Activated CD4-positive, alpha-beta T cell treated with anti-CD3 and anti-CD28 coated beads, Interleukin-2, amount 50 U/mL, for 16 hours (primary cell): ENCODE measurements at regions not wholly inside any gene's neighbourhood (a gene's known extent, or its start where the extent isn't known, plus 50 kb on each side); places are given as distances from the start of the nearest gene placed in this dataset.
A peak's percentile ranks its signal among the peaks of the same experiment; 100 is the strongest.

Source experiments
- DNase-seq: peaks from one replicate; pipeline ENCODE4 v3.0.0-alpha.2; 2020

DNA sequence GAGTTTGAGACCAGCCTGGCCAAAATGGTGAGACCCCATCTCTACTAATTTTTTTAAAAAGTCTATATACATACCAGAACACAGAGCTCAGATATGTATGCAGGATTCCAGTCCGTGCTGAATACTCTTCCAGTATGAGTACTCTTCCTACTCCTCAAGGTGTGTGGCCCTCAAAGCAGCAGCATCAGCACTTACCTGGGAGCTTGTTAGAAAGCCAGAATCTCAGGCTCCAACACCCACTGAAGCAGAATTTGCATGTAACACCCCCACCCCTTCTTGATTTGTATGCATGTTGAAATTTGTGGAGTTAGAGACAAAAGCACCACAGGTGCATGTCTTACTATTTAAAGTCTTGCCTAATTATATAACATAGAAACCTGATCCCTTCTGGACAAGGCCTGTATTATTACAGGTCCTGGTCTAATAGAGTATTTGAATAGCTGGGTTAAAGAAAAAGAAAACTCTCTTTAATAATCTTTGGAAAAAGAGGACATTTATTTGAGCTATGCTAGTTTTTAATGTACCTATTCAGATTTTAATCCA, 50.3 kb upstream of the NFE2L2 start:
- DNase-seq, result no peak

DNA sequence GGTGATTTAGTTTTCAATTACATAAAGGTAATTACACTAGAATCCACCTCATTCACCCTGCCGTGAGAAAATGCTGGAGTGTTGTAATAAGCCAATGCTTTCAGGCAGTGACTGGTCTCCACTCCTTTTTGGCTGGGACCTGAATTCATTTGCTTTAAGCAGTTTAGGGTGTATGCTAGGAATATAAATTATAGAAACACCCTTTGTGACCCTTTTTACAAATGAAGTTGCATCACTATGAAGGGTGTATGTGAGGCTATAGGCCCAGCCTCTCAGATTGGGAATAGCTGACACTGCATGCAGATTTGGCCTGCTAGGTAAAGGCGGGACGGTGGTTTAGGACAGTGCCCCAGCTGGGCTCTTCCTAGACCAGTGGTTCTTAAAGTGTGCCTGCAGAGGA, 50.8 kb upstream of the NFE2L2 start:
- no peak for DNase-seq

DNA sequence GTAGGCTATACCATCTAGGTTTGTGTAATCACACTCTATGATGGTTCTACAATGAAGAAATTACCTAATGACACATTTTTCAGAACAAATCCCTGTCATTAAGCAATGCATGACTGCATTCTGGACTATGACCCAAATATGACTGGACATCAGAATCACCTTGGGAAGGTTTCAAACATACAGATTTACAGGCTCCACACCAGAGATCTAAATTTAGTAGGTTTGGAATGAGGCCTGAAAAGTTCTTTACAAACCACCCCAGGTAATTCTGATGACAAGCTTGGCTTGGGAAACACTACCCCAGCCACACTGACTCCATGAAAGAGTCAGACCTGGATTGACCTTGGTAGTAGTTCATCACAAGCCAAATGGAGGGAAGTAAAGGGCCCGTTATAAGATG, 52.2 kb upstream of the NFE2L2 start:
- DNase-seq, result no peak

- no peak for DNase-seq
Observed at GRCh38 chr2:177317443-177317842, 52.9 kb upstream of the NFE2L2 start.

- DNase-seq, result no peak
Observed at GRCh38 chr2:177317857-177318256, 53.3 kb upstream of the NFE2L2 start.

DNA sequence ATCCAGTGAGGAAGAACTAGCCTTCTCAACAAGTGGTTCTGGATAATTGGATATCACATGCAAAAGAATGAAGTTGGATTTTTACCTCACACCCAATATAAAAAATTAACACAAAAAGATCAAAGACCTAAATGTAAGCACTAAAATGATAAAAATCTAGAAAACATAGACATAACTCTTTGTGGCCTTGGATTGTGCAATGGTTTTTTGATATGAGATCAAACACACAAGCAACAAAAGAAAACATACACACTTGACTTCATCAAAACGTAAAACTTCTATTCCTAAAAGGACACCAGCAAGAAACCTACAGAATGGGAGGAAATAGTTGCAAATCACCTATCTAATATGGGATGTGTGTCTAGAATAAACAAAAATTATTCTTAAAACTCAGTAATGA, 54.1 kb upstream of the NFE2L2 start:
- no peak for DNase-seq

GRCh38 chr2:177320596-177320995, 56.1 kb upstream of the NFE2L2 start:
- no peak for DNase-seq

DNA sequence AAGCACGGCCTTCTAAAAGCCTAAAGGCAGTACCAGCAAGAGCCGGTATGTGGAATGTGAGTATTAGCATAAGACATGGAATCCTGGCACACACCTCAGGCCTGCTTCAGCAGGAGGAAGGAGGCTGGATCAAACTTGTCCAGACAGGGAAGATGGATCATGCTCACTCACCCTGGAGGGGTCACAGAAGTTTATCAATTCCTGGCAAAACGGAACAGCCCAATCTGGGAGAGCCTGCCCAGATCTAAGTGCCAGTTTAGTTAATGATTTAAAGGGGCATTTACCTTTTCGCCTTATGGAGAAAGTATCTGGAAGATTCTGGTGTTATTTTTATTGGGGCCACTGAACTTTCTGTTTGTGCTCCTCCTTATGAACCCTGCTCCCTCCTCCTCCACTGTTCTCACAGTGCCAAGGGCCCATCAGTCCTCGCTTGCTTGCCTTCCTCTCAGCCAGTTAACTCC, 58.3 kb upstream of the NFE2L2 start:
- no peak for DNase-seq

GRCh38 chr2:177324797-177325196, 60.3 kb upstream of the NFE2L2 start:
- DNase-seq, result no peak

GRCh38 chr2:177325554-177325953, 61.0 kb upstream of the NFE2L2 start:
- DNase-seq, result no peak

- DNase-seq, result no peak
Observed at GRCh38 chr2:177326005-177326404, 61.5 kb upstream of the NFE2L2 start.

DNA sequence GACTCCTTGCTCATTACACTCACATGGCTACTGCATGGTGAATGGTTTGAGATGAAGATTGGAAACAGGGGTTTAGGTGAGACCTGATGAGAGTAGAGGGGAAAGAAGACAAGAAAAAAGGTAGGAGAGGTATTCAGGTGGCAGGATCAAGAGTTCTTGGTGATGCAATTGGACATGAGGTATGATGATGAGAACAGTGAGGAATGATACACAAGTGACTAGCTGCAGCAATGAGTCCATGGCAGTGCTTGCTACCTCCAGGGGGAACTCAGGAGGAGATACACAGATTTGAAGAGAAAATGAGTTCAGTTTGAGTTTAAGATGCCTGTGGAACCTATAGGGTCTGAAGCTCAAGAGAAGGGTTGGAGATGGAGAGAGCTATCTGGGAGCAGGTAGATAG, 62.1 kb upstream of the NFE2L2 start:
- no peak for DNase-seq

GRCh38 chr2:177327009-177327408, 62.5 kb upstream of the NFE2L2 start:
- DNase-seq, result no peak

DNA sequence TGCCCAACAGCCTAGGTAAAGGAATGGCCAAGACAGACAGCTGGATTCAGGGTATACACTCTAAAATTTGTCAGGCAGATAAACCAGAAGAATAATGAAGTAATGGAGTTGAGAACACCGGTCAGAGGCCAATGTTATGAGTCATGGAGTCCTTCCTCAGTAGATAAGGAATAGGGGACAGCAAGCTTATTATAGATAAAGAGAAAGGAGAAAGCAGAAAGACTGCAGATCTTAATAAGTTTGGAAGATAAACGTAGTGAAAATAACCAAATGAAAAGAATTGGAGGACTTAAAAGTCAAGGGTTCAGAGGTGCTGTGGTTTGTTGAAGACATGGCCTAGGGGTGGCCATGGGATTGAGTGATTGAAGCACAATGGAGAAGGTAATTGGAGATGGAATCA, 63.5 kb upstream of the NFE2L2 start:
- DNase-seq, result no peak

DNA sequence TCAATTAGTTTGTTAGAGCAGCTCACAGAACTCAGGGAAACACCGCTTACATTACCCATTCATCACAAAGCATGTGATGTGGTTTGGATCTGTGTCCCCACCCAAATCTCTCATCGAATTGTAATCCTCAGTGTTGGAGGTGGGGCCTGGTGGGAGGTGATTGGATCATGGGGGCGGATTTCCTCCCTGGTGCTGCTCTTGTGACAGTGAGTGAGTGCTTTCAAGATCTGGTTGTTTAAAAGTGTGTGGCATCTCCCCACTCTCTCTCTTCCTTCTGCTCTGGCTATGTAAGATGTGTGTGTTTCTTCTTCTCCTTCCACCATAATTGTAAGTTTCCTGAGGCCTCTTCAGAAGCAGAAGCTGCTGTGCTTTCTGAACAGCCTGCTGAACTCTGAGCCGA, 63.5 kb upstream of the AGPS start:
- no peak for DNase-seq

GRCh38 chr2:177331466-177331997, 61.0 kb upstream of the AGPS start:
- DNase-seq, result no peak

DNA sequence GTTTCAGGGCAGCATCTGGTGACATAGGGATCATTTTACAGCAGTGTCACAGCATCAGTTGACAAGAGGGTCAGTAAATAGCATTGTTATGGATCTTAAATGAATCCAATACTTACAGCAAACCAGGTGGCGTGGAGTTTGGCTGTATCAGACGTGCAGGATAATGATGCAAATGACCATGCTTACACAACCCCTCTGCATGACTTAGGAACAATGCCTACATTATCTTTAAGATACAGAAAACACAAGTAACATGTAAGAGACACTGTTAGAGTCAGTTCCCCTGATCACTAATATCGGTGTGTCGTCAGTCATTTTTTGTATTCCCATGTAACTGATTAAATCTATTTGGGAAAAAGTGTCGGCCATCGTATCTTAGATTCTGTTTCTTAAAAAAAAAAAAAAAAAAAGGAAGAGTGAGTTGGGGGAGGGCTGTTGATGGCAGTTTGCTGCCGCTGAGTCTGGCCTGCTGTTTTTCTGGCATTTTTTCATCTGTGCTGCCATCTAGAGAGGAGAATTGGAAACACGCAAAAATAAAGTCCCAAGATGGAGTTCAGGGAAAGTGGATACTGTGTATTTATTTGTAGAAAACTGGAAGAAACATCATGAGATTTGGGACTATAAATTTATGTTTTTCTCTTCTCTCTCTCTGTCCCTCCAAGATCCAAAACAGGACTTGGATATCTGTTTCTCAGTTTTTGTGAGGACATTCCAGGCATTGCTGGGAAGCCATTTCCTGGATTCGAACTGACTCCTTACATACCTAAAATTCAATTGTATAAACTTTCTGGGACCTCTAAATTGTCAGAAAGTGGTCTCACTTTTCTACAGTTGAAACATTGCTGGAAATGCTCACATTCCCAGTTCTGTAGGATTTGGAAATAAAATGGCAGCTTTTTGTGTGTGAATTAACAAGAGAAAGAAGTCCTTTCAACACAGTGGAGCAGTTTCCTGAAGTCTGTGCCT, 60.3 kb upstream of the AGPS start:
- peak; percentile 66 for DNase-seq

DNA sequence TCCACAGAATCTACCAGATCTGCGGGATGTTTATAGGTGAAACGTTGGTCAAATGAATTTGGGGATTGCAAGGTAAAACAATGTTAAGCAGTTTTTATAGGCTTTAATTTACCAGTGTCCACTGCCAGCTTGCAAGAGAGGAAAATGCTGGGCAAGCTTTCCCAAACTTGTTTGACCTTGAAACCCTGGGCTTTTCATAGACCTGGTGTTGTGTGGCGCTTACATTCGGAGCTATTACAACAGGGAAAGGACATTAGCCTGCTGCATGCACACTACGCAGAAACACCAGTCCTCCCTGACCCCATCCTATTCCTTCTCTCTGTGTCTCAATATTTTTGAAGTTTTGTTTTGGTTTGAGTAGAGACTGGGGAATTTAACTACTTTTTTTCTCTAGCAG, 59.6 kb upstream of the AGPS start:
- no peak for DNase-seq

DNA sequence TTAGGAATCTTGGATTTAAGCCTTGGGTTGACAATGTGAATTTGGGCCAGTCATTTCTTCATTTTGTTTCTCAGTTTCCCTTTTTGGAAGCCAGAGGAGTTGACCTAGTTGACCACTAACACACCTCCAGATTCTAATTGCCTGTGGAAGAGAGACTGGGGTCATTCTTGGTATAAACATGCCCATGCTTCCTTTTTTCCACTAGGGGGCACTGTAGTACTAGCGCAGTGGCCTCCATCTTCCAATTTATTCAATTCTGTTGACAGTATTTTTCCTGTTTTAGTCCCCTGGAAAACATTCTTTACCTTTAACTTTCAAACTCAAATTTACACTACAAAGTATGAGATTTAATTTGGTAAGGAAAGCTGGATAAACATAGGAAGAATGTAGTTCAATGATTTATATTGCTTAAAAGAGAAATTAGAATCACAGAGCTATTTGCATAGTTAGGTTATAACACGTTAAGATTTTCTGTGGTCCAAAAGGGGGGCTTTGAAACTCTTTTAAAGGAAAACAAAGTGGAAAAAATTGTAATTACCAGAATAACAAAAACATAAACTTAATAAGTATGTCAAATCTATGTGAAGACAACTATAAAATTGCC, 57.5 kb upstream of the AGPS start:
- peak; percentile 60 for DNase-seq

- no peak for DNase-seq
Observed at GRCh38 chr2:177335917-177336450, 56.6 kb upstream of the AGPS start.

DNA sequence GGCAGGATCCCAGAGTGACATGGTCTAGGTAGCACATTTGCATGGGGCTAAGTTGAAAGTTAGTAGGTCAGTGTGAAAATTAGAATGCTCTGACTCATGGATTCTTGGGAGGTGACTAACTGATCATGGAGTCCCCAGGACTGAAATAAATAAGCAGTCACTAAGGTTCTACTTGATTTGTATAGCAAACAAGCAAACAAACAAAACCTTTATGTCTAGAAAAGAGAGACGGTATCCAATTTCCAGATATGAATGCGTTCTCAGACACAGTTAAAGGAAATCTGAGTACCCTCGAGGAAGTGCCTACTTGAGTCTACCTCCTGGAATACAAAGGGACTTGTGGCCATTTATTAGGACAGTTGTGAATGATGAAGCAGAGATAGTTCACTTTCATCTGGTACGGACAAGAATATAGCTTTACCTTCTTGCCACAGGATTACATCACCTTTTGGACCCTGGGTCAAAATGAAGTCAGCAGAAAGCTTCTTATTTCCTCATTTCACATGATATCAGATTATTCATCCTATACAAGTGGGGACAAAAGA, 54.3 kb upstream of the AGPS start:
- DNase-seq, result peak; percentile 16

GRCh38 chr2:177340158-177340557, 52.4 kb upstream of the AGPS start:
- DNase-seq, result no peak

- no peak for DNase-seq
Observed at GRCh38 chr2:177342736-177343135, 49.8 kb upstream of the AGPS start.
